Pancreas (tissue), 10 donors: ENCODE measurements at regions not wholly inside any gene's neighbourhood (a gene's known extent, or its start where the extent isn't known, plus 50 kb on each side); places are given as distances from the start of the nearest gene placed in this dataset.
A peak's percentile ranks its signal among the peaks of the same experiment; 100 is the strongest.

Source experiments
- ATAC-seq, 4 donors: fragments of 200-7000 bp; cut with Tn5 transposase; one replicate each; pipeline versions ENCODE4 v1.8.0 to v1.9.1; 2020; ENCODE audit warnings: mild to moderate bottlenecking in 4 of 4, moderate library complexity in 4 of 4
- DNase-seq, 6 donors: peaks; one replicate each; pipeline ENCODE4 v3.0.0-alpha.2; 2020
- FAIRE-seq: peaks from 2 replicates; lab custom pipeline; 2012; peaks lifted over from hg19 to GRCh38; lab: Jason Lieb, UNC
- H3K27ac ChIP-seq, 4 donors: fragments of 200-600 bp; sonication (generic); 1 replicate in 3 of 4; 2 replicates in 1 of 4; pipeline versions ENCODE4 v1.5.0 to v1.8.0; 2020
- H3K27me3 ChIP-seq, 4 donors: fragments of 200-600 bp; one replicate each; pipeline ENCODE4 v1.8.0; 2021
- H3K36me3 ChIP-seq, 3 donors: fragments of 200-600 bp; sonication (generic) in 1 of 3; one replicate each; pipeline versions ENCODE4 v1.5.0 to v1.8.0; 2020 to 2021
- H3K4me1 ChIP-seq, 3 donors: fragments of 200-600 bp; one replicate each; pipeline ENCODE4 v1.8.0; 2021
- H3K4me3 ChIP-seq, 4 donors: fragments of 200-600 bp; sonication (generic) in 2 of 4; one replicate each; pipeline versions ENCODE4 v1.5.0 to v1.8.0; 2020 to 2021
- H3K9me3 ChIP-seq, 4 donors: fragments of 200-600 bp; one replicate each; pipeline ENCODE4 v1.8.0; 2021
- CTCF ChIP-seq, 4 donors: fragments of 200-600 bp; sonication (generic) in 3 of 4; IDR thresholded peaks; one replicate each; pipeline versions ENCODE4 v1.5.0 to v1.8.0; 2021; ENCODE audit warnings: antibody characterized with exemption in 4 of 4
- WGBS, 2 donors: extraction: QIAGEN DNeasy Blood & Tissue Kit; methylation state at CpG; one replicate each; pipeline ENCODE4 v1.1.7; 2013; 5-methylcytosine and 5-hydroxymethylcytosine counted together
- intact Hi-C, 3 donors: fragments of 100-400 bp; cut with DNase I; formaldehyde crosslinking; loops; one replicate each; pipeline versions ENCODE4 v1.11.1 to v1.14.2; 2022
- donor health status: healthy with polysubstance abuse.
- donor health status: DM: no; HTN: no; CAD: no; lungs with moderate emphysema.
- donor health status: DM: no; HTN: no; CAD: no.
- donor health status: control.
- donor health status: control.
- donor health status: Bipolar disorder and iron deficiency.
- donor health status: DM: yes; HTN: yes; CAD: no.
- donor health status: DM: no; HTN: no; CAD: no.
- donor health status: DM: no; HTN: no; CAD: no.
- donor health status: DM: yes; HTN: yes; CAD: no.

- FAIRE-seq: no peak
- 53 to 56% methylated on average over 3 of the region's 3 CpGs for WGBS, 2 donors
- DNase-seq: no peak
- no peak overlapping the region for H3K27ac ChIP-seq
- intact Hi-C loops: no loop called here
- no peaks in the 10 kb centered on the region for H3K27me3 ChIP-seq
- no peaks in the 10 kb centered on the region for H3K36me3 ChIP-seq
- no peak for ATAC-seq
- H3K9me3 ChIP-seq: no peaks in the 10 kb centered on the region
- no peak overlapping the region for H3K4me3 ChIP-seq
- H3K4me1 ChIP-seq: no peaks in the 10 kb centered on the region
- no peak for TF ChIP-seq CTCF (IDR thresholded peaks at IDR 0.05)
Measured at GRCh38 chr5:29304545-29304944, 1888.9 kb upstream of the CDH6 start.

- no peak overlapping the region for H3K4me3 ChIP-seq
- WGBS, 2 donors: 71 to 81% methylated on average over 21 of the region's 21 CpGs
- no peak for ATAC-seq
- intact Hi-C loops: no loop called here
- no peaks in the 10 kb centered on the region for H3K9me3 ChIP-seq
- H3K36me3 ChIP-seq: no peaks in the 10 kb centered on the region
- H3K4me1 ChIP-seq: no peaks in the 10 kb centered on the region
- no peak for FAIRE-seq
- H3K27ac ChIP-seq: no peak overlapping the region
- H3K27me3 ChIP-seq: no peaks in the 10 kb centered on the region
- no peak for TF ChIP-seq CTCF (IDR thresholded peaks at IDR 0.05)
- DNase-seq: peak in 3 of 6 donors; percentile 26 to 62 (median 49)
Measured at GRCh38 chr5:29296548-29296947, 1896.9 kb upstream of the CDH6 start.

GRCh38 chr5:29277642-29278041 lies 1915.8 kb upstream of the CDH6 start:
- ATAC-seq: no peak
- TF ChIP-seq CTCF (IDR thresholded peaks at IDR 0.05): no peak

GRCh38 chr5:29276371-29276770 lies 1917.1 kb upstream of the CDH6 start:
- Histone ChIP-seq H3K27ac (no peak overlapping the region), H3K9me3 (no peaks in the 10 kb centered on the region), H3K4me1 (no peaks in the 10 kb centered on the region), H3K4me3 (no peak overlapping the region), H3K27me3 (no peaks in the 10 kb centered on the region), H3K36me3 (no peaks in the 10 kb centered on the region)
- ATAC-seq: no peak
- no peak for DNase-seq
- intact Hi-C loops: no loop called here
- TF ChIP-seq CTCF (IDR thresholded peaks at IDR 0.05): no peak
- no peak for FAIRE-seq
- WGBS, 2 donors: 65 to 76% methylated on average over 1 of the region's 1 CpG

More at GRCh38 chr5:29277642-29278041, 1915.8 kb upstream of the CDH6 start:
- intact Hi-C loops: no loop called here
- Histone ChIP-seq H3K27me3 (no peaks in the 10 kb centered on the region), H3K9me3 (no peaks in the 10 kb centered on the region), H3K4me3 (no peak overlapping the region), H3K4me1 (no peaks in the 10 kb centered on the region), H3K27ac (no peak overlapping the region), H3K36me3 (no peaks in the 10 kb centered on the region)
- WGBS, 2 donors: 43 to 58% methylated on average over 2 of the region's 2 CpGs
- no peak for DNase-seq
- FAIRE-seq: no peak

GRCh38 chr5:29263915-29264351 lies 1929.6 kb upstream of the CDH6 start:
- no peak for TF ChIP-seq CTCF (IDR thresholded peaks at IDR 0.05)
- WGBS, 2 donors: 64 to 77% methylated on average over 4 of the region's 4 CpGs
- Histone ChIP-seq H3K27me3 (no peaks in the 10 kb centered on the region), H3K4me1 (no peaks in the 10 kb centered on the region), H3K27ac (no peak overlapping the region), H3K9me3 (no peaks in the 10 kb centered on the region), H3K36me3 (no peaks in the 10 kb centered on the region), H3K4me3 (no peak overlapping the region)
- FAIRE-seq (no peak), DNase-seq (no peak), ATAC-seq (no peak)
- intact Hi-C loops: no loop called here
